ENCODE measurements at regions not wholly inside any gene's neighbourhood (a gene's known extent, or its start where the extent isn't known, plus 50 kb on each side); places are given as distances from the start of the nearest gene placed in this dataset.

DNA sequence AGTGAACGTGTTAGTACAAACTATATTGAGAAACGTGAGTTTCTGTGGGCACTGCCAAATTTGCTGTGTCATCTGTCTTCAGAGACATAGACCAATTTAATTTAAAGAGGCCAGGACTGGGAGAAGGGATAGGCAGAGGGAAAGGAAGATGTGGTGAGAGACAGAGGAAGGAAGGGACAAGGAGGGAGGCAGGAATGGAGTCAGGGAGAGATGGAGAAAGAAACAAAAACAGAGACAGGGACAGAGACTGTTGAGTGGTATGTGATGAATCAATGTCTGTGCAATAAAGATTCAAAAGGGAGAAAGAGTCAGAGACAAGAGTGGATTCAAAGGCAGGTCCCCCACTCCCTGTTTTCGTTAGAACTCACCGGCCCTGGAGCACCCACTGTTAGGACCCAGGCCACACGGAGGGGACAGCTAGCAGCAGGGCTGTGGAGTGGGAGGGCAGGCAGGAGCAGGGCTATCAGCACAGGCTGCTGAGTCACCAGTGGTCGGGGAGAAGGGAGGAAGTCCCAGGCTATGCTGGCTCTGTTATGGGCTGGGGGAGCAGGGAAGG lies 51.6 kb upstream of the CHD6 start:
- no peak for DNase-seq (ENCODE audit: low read depth)

DNA sequence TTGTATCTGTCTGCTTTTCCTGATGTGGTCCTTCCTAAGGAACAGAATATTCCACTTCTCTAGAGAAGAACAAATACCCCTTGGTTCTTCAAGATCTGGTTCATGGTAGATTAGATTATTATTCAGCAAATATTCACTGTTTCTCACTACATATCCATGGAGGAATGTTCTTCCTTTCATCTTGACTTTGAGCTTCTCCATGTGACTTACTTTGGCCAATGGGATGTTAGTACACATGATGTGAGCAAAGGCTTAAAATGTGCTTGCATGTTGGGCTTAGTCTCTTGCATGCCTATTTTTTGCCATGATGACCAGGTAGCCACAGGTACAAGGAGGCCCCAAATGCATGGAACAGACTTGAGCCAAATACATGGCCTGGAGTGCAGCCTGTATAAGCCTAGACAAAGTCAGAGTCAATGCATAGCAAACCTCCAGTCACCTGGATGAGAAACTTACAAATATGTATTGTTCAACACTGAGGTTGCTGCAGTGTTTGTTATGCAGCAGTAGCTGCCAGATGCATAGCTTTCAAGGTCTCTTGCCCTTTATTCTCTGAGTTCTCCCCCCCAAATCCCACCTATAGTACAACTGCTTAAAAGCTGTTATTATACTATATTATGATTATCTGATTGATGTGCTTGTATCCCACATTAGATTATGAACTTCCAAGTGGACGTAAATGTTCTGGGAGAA lies 50.0 kb upstream of the CHD6 start:
- DNase-seq (ENCODE audit: low read depth), result no peak
